RWPE2 (cell line): ENCODE measurements at regions not wholly inside any gene's neighbourhood (a gene's known extent, or its start where the extent isn't known, plus 50 kb on each side); places are given as distances from the start of the nearest gene placed in this dataset.

Source experiments
- ATAC-seq: fragments of 200-7000 bp; cut with Tn5 transposase; 3 replicates; pipeline ENCODE4 v1.9.1; 2021; ENCODE audit warnings: low read depth
- DNase-seq: peaks from one replicate; pipeline ENCODE4 v3.0.0-alpha.2; 2020; ENCODE audit warnings: low spot score
- H3K27ac ChIP-seq: fragments of 450-650 bp; 2 replicates; pipeline ENCODE4 v1.5.1; 2017; ENCODE audit warnings: mild to moderate bottlenecking; ENCODE audit not compliant: poor library complexity, severe bottlenecking
- H3K27me3 ChIP-seq: fragments of 250-450 bp; sonication (Bioruptor Pico); 2 replicates; pipeline ENCODE4 v1.5.1; 2021; ENCODE audit warnings: mild to moderate bottlenecking, moderate library complexity; ENCODE audit not compliant: insufficient read depth, poor library complexity, severe bottlenecking
- H3K36me3 ChIP-seq: fragments of 250-450 bp; sonication (Bioruptor Pico); 2 replicates; pipeline ENCODE4 v1.5.1; 2020; ENCODE audit warnings: low read depth, mild to moderate bottlenecking, moderate library complexity
- H3K4me1 ChIP-seq: fragments of 250-450 bp; sonication (Bioruptor Pico); 2 replicates; pipeline ENCODE4 v1.5.1; 2021; ENCODE audit warnings: mild to moderate bottlenecking, moderate library complexity; ENCODE audit not compliant: insufficient read depth, poor library complexity, severe bottlenecking
- H3K4me3 ChIP-seq: fragments of 250-450 bp; sonication (Bioruptor Pico); 2 replicates; pipeline ENCODE4 v1.5.1; 2021; ENCODE audit warnings: mild to moderate bottlenecking, moderate library complexity; ENCODE audit not compliant: severe bottlenecking
- H3K9me3 ChIP-seq: fragments of 250-450 bp; sonication (Bioruptor Pico); 2 replicates; pipeline ENCODE4 v1.5.1; 2021; ENCODE audit warnings: mild to moderate bottlenecking, moderate library complexity; ENCODE audit not compliant: severe bottlenecking
- CTCF ChIP-seq: fragments of 450-650 bp; IDR thresholded peaks from one replicate; pipeline ENCODE4 v1.5.1; 2017; ENCODE audit warnings: mild to moderate bottlenecking, moderate library complexity; ENCODE audit not compliant: poor library complexity, severe bottlenecking

GRCh38 chr6:164113637-164114036 is 699.1 kb downstream of the QKI start:
- Histone ChIP-seq H3K36me3 (no peaks in the 10 kb centered on the region), H3K27me3 (no peaks in the 10 kb centered on the region), H3K9me3 (peaks cover 2% of the 10 kb centered on the region), H3K4me1 (peaks cover 10% of the 10 kb centered on the region), H3K4me3 (no peak overlapping the region), H3K27ac (no peak overlapping the region)
- DNase-seq = no peak
- TF ChIP-seq CTCF = no peak
- ATAC-seq = no peak

DNA sequence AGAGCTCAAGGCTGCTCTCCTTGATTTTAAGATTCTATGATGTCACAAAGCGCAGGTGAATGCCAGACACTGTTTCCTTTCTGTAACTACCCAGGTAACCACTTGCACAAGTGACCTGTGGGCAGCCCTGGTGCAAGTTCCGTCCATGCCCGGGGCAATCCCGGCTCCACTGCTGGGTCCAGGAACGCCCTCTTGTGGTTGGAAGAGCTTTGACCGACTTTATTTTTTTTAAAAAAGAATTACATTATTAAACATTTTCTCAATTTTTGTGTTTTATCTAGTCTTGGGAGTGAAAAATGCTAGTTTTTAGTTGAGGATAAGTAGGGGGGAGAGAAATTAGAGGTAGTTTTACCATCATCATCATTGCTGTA is 695.2 kb downstream of the QKI start:
- TF ChIP-seq CTCF = peak; percentile 43
- ATAC-seq = no peak

DNA sequence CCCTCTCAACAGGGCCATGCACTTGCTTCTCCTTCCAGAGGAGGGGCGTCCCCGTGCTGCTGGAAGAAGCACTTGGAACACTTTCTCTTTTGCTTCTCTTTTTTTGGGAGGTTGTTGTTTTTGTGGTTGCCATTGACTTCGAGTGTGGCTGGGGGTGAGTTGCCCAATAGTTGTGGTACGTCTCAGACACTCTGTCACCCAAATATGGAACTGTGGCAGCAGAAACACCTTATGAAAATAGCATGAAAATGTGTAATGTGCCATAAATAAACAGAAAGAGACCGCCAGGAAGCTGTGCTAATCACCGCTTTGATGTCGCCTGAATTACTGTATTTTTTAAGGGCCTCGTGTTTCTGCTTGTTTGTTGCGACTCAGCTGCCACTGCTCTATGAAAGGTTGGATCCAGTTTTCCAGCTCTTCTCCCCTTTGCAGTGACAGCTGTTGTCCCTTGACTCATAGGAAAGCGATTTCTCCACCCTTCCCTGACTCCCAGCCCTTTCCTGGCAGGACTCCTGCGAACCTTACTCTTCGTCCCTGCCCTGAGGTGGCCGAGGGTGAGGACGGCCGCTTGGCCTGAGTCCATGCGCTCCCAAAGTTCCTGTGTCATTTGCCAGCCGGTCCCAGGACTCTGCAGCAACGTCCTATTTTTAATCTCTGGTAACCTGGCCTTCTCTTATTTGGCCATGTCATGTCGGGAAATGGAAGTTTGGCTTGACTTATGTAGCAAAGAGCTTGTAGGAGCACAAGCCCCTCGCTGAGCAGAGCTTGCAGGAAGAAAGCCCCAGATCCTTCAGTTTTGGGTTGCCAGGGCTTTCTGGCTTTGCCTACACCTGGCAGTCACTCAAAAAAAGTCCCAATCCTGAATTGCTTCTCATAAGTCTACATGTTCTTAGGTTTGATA is 694.6 kb downstream of the QKI start:
- no peaks in the 10 kb centered on the region for H3K27me3 ChIP-seq
- no peak for TF ChIP-seq CTCF
- no peak overlapping the region for H3K27ac ChIP-seq
- DNase-seq (no peak), ATAC-seq (peak; percentile 93)
- H3K36me3 ChIP-seq = no peaks in the 10 kb centered on the region
- no peak overlapping the region for H3K4me3 ChIP-seq
- H3K4me1 ChIP-seq = peaks cover 12% of the 10 kb centered on the region
- H3K9me3 ChIP-seq = peaks cover 2% of the 10 kb centered on the region

More for the DNA sequence above, 695.2 kb downstream of the QKI start:
- peaks cover 12% of the 10 kb centered on the region for H3K4me1 ChIP-seq
- peaks cover 2% of the 10 kb centered on the region for H3K9me3 ChIP-seq
- H3K4me3 ChIP-seq = no peak overlapping the region
- no peaks in the 10 kb centered on the region for H3K27me3 ChIP-seq
- no peaks in the 10 kb centered on the region for H3K36me3 ChIP-seq
- H3K27ac ChIP-seq = no peak overlapping the region
- DNase-seq = no peak

DNA sequence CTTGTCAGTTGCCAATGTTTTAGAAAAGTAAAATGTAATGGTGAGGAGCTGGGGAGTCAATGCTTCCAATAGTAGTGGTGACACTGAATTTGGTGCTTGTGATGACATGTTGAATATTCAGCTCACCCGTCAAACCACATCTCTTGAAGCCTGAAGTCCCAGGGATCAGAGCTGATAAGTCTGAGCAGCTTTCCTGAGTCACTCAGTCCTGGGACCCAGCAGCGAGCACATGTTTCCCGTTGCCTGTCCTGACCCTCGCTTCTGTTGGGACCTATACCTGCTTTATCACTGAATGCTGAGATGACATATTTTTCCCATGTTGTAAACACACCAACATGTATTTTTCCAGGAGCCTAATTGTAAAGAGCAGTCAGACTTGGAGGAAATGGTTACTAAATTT is 693.6 kb downstream of the QKI start:
- no peak for TF ChIP-seq CTCF
- Histone ChIP-seq H3K27me3 (no peaks in the 10 kb centered on the region), H3K4me1 (peaks cover 12% of the 10 kb centered on the region), H3K9me3 (peaks cover 2% of the 10 kb centered on the region), H3K4me3 (no peak overlapping the region), H3K27ac (no peak overlapping the region), H3K36me3 (no peaks in the 10 kb centered on the region)
- DNase-seq = no peak
- ATAC-seq = no peak
